ENCODE measurements at regions not wholly inside any gene's neighbourhood (a gene's known extent, or its start where the extent isn't known, plus 50 kb on each side); places are given as distances from the start of the nearest gene placed in this dataset.

- H3K9me3 ChIP-seq, result no peaks in the 10 kb centered on the region
- H3K4me3 ChIP-seq, result no peak overlapping the region
- H3K36me3 ChIP-seq, result no peaks in the 10 kb centered on the region
- H3K4me1 ChIP-seq, result no peaks in the 10 kb centered on the region
- no peak for TF ChIP-seq POLR2AphosphoS5 (IDR thresholded peaks at IDR 0.05; ENCODE audit: insufficient read depth in 1 of 2, low read depth in 1 of 2)
- no peak for TF ChIP-seq POLR2A (IDR thresholded peaks at IDR 0.05)
- TF ChIP-seq CTCF (IDR thresholded peaks at IDR 0.05), result no peak
- no peak for DNase-seq (ENCODE audit: extremely low spot score in 2 of 2)
- no peak overlapping the region for H3K27ac ChIP-seq
- intact Hi-C loops (cut with DNase I), result no loop called here
- H3K27me3 ChIP-seq, result no peaks in the 10 kb centered on the region
These were observed 315.4 kb downstream of the ADGRG6 start for GRCh38 chr6:142617158-142617557.

GRCh38 chr6:142621822-142622221, 320.0 kb downstream of the ADGRG6 start:
- Histone ChIP-seq H3K27me3 (no peaks in the 10 kb centered on the region), H3K9me3 (no peaks in the 10 kb centered on the region), H3K36me3 (no peaks in the 10 kb centered on the region), H3K4me1 (no peaks in the 10 kb centered on the region), H3K27ac (no peak overlapping the region), H3K4me3 (no peak overlapping the region)
- TF ChIP-seq POLR2A (IDR thresholded peaks at IDR 0.05), result no peak
- TF ChIP-seq POLR2AphosphoS5 (IDR thresholded peaks at IDR 0.05; ENCODE audit: insufficient read depth in 1 of 2, low read depth in 1 of 2), result no peak
- no peak for TF ChIP-seq CTCF (IDR thresholded peaks at IDR 0.05)
- intact Hi-C loops (cut with DNase I), result no loop called here
- no peak for DNase-seq (ENCODE audit: extremely low spot score in 2 of 2)

- no peak for DNase-seq (ENCODE audit: extremely low spot score in 2 of 2)
- no peaks in the 10 kb centered on the region for H3K4me1 ChIP-seq
- H3K27me3 ChIP-seq, result no peaks in the 10 kb centered on the region
- H3K9me3 ChIP-seq, result no peaks in the 10 kb centered on the region
- no peak overlapping the region for H3K4me3 ChIP-seq
- intact Hi-C loops (cut with DNase I), result no loop called here
- no peaks in the 10 kb centered on the region for H3K36me3 ChIP-seq
- no peak overlapping the region for H3K27ac ChIP-seq
- TF ChIP-seq POLR2AphosphoS5 (IDR thresholded peaks at IDR 0.05; ENCODE audit: insufficient read depth in 1 of 2, low read depth in 1 of 2) (no peak), POLR2A (IDR thresholded peaks at IDR 0.05) (no peak), CTCF (IDR thresholded peaks at IDR 0.05) (no peak)
These were observed 319.8 kb downstream of the HIVEP2 start for GRCh38 chr6:142624978-142625715.

GRCh38 chr6:142627474-142627873, 317.5 kb downstream of the HIVEP2 start:
- Histone ChIP-seq H3K27me3 (no peaks in the 10 kb centered on the region), H3K4me1 (no peaks in the 10 kb centered on the region), H3K9me3 (no peaks in the 10 kb centered on the region), H3K36me3 (no peaks in the 10 kb centered on the region), H3K4me3 (no peak overlapping the region), H3K27ac (no peak overlapping the region)
- intact Hi-C loops (cut with DNase I), result no loop called here
- no peak for DNase-seq (ENCODE audit: extremely low spot score in 2 of 2)
- TF ChIP-seq POLR2AphosphoS5 (IDR thresholded peaks at IDR 0.05; ENCODE audit: insufficient read depth in 1 of 2, low read depth in 1 of 2) (no peak), CTCF (IDR thresholded peaks at IDR 0.05) (no peak), POLR2A (IDR thresholded peaks at IDR 0.05) (no peak)
